ENCODE measurements at regions not wholly inside any gene's neighbourhood (a gene's known extent, or its start where the extent isn't known, plus 50 kb on each side); places are given as distances from the start of the nearest gene placed in this dataset. TPM values are rescaled to one million over a fixed set of nuclear protein-coding genes. Genes with fewer than 3 reads are reported as not detected.

- no peak overlapping the region for H4K5ac ChIP-seq (ENCODE audit: low read length)
- H3K36me3 ChIP-seq (ENCODE audit: control insufficient read depth, insufficient read depth, low read length), result no peaks in the 10 kb centered on the region
- H2AK5ac ChIP-seq (ENCODE audit: low read length), result no peak overlapping the region
- H3K23ac ChIP-seq (ENCODE audit: low read length), result no peak overlapping the region
- H3K9ac ChIP-seq (ENCODE audit: low read length), result no peak overlapping the region
- H2BK5ac ChIP-seq (ENCODE audit: low read length), result no peak overlapping the region
- no CpG with 5 or more reads among the region's 2 CpGs for WGBS (ENCODE audit: extremely low coverage, insufficient coverage, low lambda C conversion rate)
- no peaks in the 10 kb centered on the region for H3K27me3 ChIP-seq (ENCODE audit: insufficient read depth, low read length, poor library complexity)
- H2BK15ac ChIP-seq (replicated peaks; ENCODE audit: low read depth), result no peak overlapping the region
- no peak for DNase-seq
- H3K4ac ChIP-seq (ENCODE audit: low read depth, low read length), result no peak overlapping the region
- no peaks in the 10 kb centered on the region for H3K4me1 ChIP-seq (ENCODE audit: control insufficient read depth, low read depth, low read length)
- H3K79me1 ChIP-seq (ENCODE audit: low read length), result no peaks in the 10 kb centered on the region
- no peak overlapping the region for H3K18ac ChIP-seq (ENCODE audit: low read length)
- no peaks in the 10 kb centered on the region for H3K79me2 ChIP-seq (ENCODE audit: control insufficient read depth, insufficient read depth, low read length)
- no peak overlapping the region for H3K27ac ChIP-seq (ENCODE audit: low read depth, low read length)
- H4K8ac ChIP-seq (ENCODE audit: low read depth, low read length), result no peak overlapping the region
- no peak overlapping the region for H3K4me2 ChIP-seq (ENCODE audit: low read length)
- H3K56ac ChIP-seq (ENCODE audit: low read length), result no peak overlapping the region
- H2BK120ac ChIP-seq (ENCODE audit: low read depth, low read length), result no peak overlapping the region
- no peak overlapping the region for H3K4me3 ChIP-seq (ENCODE audit: low read length)
Observed at GRCh38 chr3:163138258-163138657, 1641.7 kb downstream of the OTOL1 start.

- Histone ChIP-seq H3K18ac (ENCODE audit: low read length) (no peak overlapping the region), H3K4me2 (ENCODE audit: low read length) (no peak overlapping the region), H3K36me3 (ENCODE audit: control insufficient read depth, insufficient read depth, low read length) (no peaks in the 10 kb centered on the region), H3K9ac (ENCODE audit: low read length) (no peak overlapping the region), H3K27ac (ENCODE audit: low read depth, low read length) (no peak overlapping the region), H3K4ac (ENCODE audit: low read depth, low read length) (no peak overlapping the region), H2AK5ac (ENCODE audit: low read length) (no peak overlapping the region), H2BK15ac (replicated peaks; ENCODE audit: low read depth) (no peak overlapping the region), H2BK5ac (ENCODE audit: low read length) (no peak overlapping the region), H3K27me3 (ENCODE audit: insufficient read depth, low read length, poor library complexity) (no peaks in the 10 kb centered on the region), H2BK120ac (ENCODE audit: low read depth, low read length) (no peak overlapping the region), H3K4me3 (ENCODE audit: low read length) (no peak overlapping the region), H3K79me1 (ENCODE audit: low read length) (no peaks in the 10 kb centered on the region), H3K4me1 (ENCODE audit: control insufficient read depth, low read depth, low read length) (no peaks in the 10 kb centered on the region), H4K5ac (ENCODE audit: low read length) (no peak overlapping the region), H3K79me2 (ENCODE audit: control insufficient read depth, insufficient read depth, low read length) (no peaks in the 10 kb centered on the region), H3K23ac (ENCODE audit: low read length) (no peak overlapping the region), H3K56ac (ENCODE audit: low read length) (no peak overlapping the region), H4K8ac (ENCODE audit: low read depth, low read length) (no peak overlapping the region)
- WGBS (ENCODE audit: extremely low coverage, insufficient coverage, low lambda C conversion rate), result no CpG with 5 or more reads among the region's 5 CpGs
- DNase-seq, result no peak
Observed at GRCh38 chr3:163132111-163132510, 1635.5 kb downstream of the OTOL1 start.

GRCh38 chr3:163129287-163129686 lies 1632.7 kb downstream of the OTOL1 start:
- H3K18ac ChIP-seq (ENCODE audit: low read length), result no peak overlapping the region
- no peak overlapping the region for H3K27ac ChIP-seq (ENCODE audit: low read depth, low read length)
- H3K4me2 ChIP-seq (ENCODE audit: low read length), result no peak overlapping the region
- H3K56ac ChIP-seq (ENCODE audit: low read length), result no peak overlapping the region
- no peaks in the 10 kb centered on the region for H3K79me1 ChIP-seq (ENCODE audit: low read length)
- WGBS (ENCODE audit: extremely low coverage, insufficient coverage, low lambda C conversion rate), result no CpG with 5 or more reads among the region's 3 CpGs
- DNase-seq, result no peak
- H3K23ac ChIP-seq (ENCODE audit: low read length), result no peak overlapping the region
- H2BK5ac ChIP-seq (ENCODE audit: low read length), result no peak overlapping the region
- no peak overlapping the region for H4K5ac ChIP-seq (ENCODE audit: low read length)
- no peaks in the 10 kb centered on the region for H3K79me2 ChIP-seq (ENCODE audit: control insufficient read depth, insufficient read depth, low read length)
- no peak overlapping the region for H2AK5ac ChIP-seq (ENCODE audit: low read length)
- no peak overlapping the region for H2BK15ac ChIP-seq (replicated peaks; ENCODE audit: low read depth)
- no peak overlapping the region for H3K4me3 ChIP-seq (ENCODE audit: low read length)
- H4K8ac ChIP-seq (ENCODE audit: low read depth, low read length), result no peak overlapping the region
- H3K4ac ChIP-seq (ENCODE audit: low read depth, low read length), result no peak overlapping the region
- H3K9ac ChIP-seq (ENCODE audit: low read length), result no peak overlapping the region
- H3K36me3 ChIP-seq (ENCODE audit: control insufficient read depth, insufficient read depth, low read length), result no peaks in the 10 kb centered on the region
- no peaks in the 10 kb centered on the region for H3K4me1 ChIP-seq (ENCODE audit: control insufficient read depth, low read depth, low read length)
- no peaks in the 10 kb centered on the region for H3K27me3 ChIP-seq (ENCODE audit: insufficient read depth, low read length, poor library complexity)
- no peak overlapping the region for H2BK120ac ChIP-seq (ENCODE audit: low read depth, low read length)

- Histone ChIP-seq H2BK5ac (ENCODE audit: low read length) (no peak overlapping the region), H3K79me1 (ENCODE audit: low read length) (no peaks in the 10 kb centered on the region), H3K4ac (ENCODE audit: low read depth, low read length) (no peak overlapping the region), H2BK15ac (replicated peaks; ENCODE audit: low read depth) (no peak overlapping the region), H3K23ac (ENCODE audit: low read length) (no peak overlapping the region), H3K4me1 (ENCODE audit: control insufficient read depth, low read depth, low read length) (no peaks in the 10 kb centered on the region), H3K56ac (ENCODE audit: low read length) (no peak overlapping the region), H3K4me2 (ENCODE audit: low read length) (no peak overlapping the region), H4K8ac (ENCODE audit: low read depth, low read length) (no peak overlapping the region), H2BK120ac (ENCODE audit: low read depth, low read length) (no peak overlapping the region), H3K9ac (ENCODE audit: low read length) (no peak overlapping the region), H3K18ac (ENCODE audit: low read length) (no peak overlapping the region), H4K5ac (ENCODE audit: low read length) (no peak overlapping the region), H3K36me3 (ENCODE audit: control insufficient read depth, insufficient read depth, low read length) (no peaks in the 10 kb centered on the region), H3K79me2 (ENCODE audit: control insufficient read depth, insufficient read depth, low read length) (no peaks in the 10 kb centered on the region), H3K4me3 (ENCODE audit: low read length) (no peak overlapping the region), H3K27me3 (ENCODE audit: insufficient read depth, low read length, poor library complexity) (no peaks in the 10 kb centered on the region), H2AK5ac (ENCODE audit: low read length) (no peak overlapping the region), H3K27ac (ENCODE audit: low read depth, low read length) (no peak overlapping the region)
- peak; percentile 19 for DNase-seq
Observed at GRCh38 chr3:163126115-163126514, 1629.5 kb downstream of the OTOL1 start.

Small RNA genes in the stretch of these regions (small RNA-seq; reads per million reads assigned to genes)
- gene MIR1263 (ENCODE audit: insufficient read depth) (0.72 reads per million), gene RNU7-82P (ENCODE audit: insufficient read depth) (not detected)

Data from mesendoderm (in vitro differentiated cells).